HPDE6-E6E7 (cell line): ENCODE measurements at regions not wholly inside any gene's neighbourhood (a gene's known extent, or its start where the extent isn't known, plus 50 kb on each side); places are given as distances from the start of the nearest gene placed in this dataset.
"Not testable (repeated sequence)": the region's sequence is repeated elsewhere in the genome, so short reads cannot be mapped to it uniquely, and the experiment has no call there.

Source experiments
- DNase-seq: peaks from one replicate; pipeline ENCODE4 v3.0.0; 2011; ENCODE audit warnings: missing footprints; ENCODE audit errors: extremely low spot score

GRCh38 chr1:121109025-121109424, 75.1 kb downstream of the FAM72B start:
- DNase-seq, result not testable (repeated sequence)

GRCh38 chr1:121116522-121117297, 67.4 kb downstream of the FAM72B start:
- not testable (repeated sequence) for DNase-seq

GRCh38 chr1:121117298-121117611, 66.9 kb downstream of the FAM72B start:
- not testable (repeated sequence) for DNase-seq

- not testable (repeated sequence) for DNase-seq
Observed at GRCh38 chr1:121117622-121118479, 66.3 kb downstream of the FAM72B start.
